MM.1S (cell line): ENCODE measurements at regions not wholly inside any gene's neighbourhood (a gene's known extent, or its start where the extent isn't known, plus 50 kb on each side); places are given as distances from the start of the nearest gene placed in this dataset.

Experiments used
- DNase-seq: peaks from one replicate; pipeline ENCODE4 v3.0.0-alpha.2; 2015
- H2AFZ ChIP-seq: fragments of 300-600 bp; sonication (generic); 2 replicates; pipeline ENCODE4 v1.6.0; 2016; ENCODE audit warnings: antibody characterized with exemption, low read length
- H3F3A ChIP-seq: fragments of 300-600 bp; sonication (generic); 2 replicates; pipeline ENCODE4 v1.6.1; 2016; ENCODE audit warnings: mild to moderate bottlenecking, antibody characterized with exemption, low read length, moderate library complexity, mixed read lengths; ENCODE audit not compliant: insufficient read depth
- H3K27ac ChIP-seq: fragments of 300-600 bp; sonication (generic); 2 replicates; pipeline ENCODE4 v1.5.1; 2016; ENCODE audit warnings: mild to moderate bottlenecking, low read length
- H3K27me3 ChIP-seq: fragments of 300-600 bp; sonication (generic); replicated peaks from 2 replicates; pipeline ENCODE4 v1.6.0; 2016; ENCODE audit warnings: low read length; ENCODE audit not compliant: insufficient read depth
- H3K36me3 ChIP-seq: fragments of 300-600 bp; sonication (generic); replicated peaks from 2 replicates; pipeline ENCODE4 v1.6.1; 2016; ENCODE audit warnings: mild to moderate bottlenecking, low read length, mixed read lengths; ENCODE audit not compliant: insufficient read depth
- H3K4me1 ChIP-seq: fragments of 300-600 bp; sonication (generic); 2 replicates; pipeline ENCODE4 v1.6.1; 2016; ENCODE audit warnings: low read length, mixed read lengths
- H3K4me2 ChIP-seq: fragments of 300-600 bp; sonication (generic); 2 replicates; pipeline ENCODE4 v1.6.0; 2016; ENCODE audit warnings: low read depth, low read length
- H3K4me3 ChIP-seq: fragments of 300-600 bp; sonication (generic); 2 replicates; pipeline ENCODE4 v1.5.1; 2016; ENCODE audit warnings: low read length, mixed read lengths
- H3K79me2 ChIP-seq: fragments of 300-600 bp; sonication (generic); 2 replicates; pipeline ENCODE4 v1.6.1; 2016; ENCODE audit warnings: mixed run types, low read length, mixed read lengths
- H3K9ac ChIP-seq: fragments of 300-600 bp; sonication (generic); 2 replicates; pipeline ENCODE4 v1.6.1; 2016; ENCODE audit warnings: low read length, mixed read lengths
- H3K9me2 ChIP-seq: fragments of 300-600 bp; sonication (generic); replicated peaks from 2 replicates; pipeline ENCODE4 v1.6.1; 2016; ENCODE audit warnings: mild to moderate bottlenecking, low read length, mixed read lengths; ENCODE audit not compliant: insufficient read depth
- H3K9me3 ChIP-seq: fragments of 300-600 bp; sonication (generic); replicated peaks from 2 replicates; pipeline ENCODE4 v1.6.1; 2016; ENCODE audit warnings: mild to moderate bottlenecking, low read length, mixed read lengths; ENCODE audit not compliant: insufficient read depth
- H4K20me1 ChIP-seq: fragments of 300-600 bp; sonication (generic); 2 replicates; pipeline ENCODE4 v1.6.1; 2016; ENCODE audit warnings: mild to moderate bottlenecking, low read length, moderate library complexity, mixed read lengths; ENCODE audit not compliant: insufficient read depth
- EZH2 ChIP-seq: fragments of 300-600 bp; sonication (generic); optimal IDR thresholded peaks from 2 replicates; pipeline ENCODE3; 2017; ENCODE audit warnings: low read depth, mild to moderate bottlenecking, antibody characterized with exemption, low read length, mixed read lengths
- EZH2phosphoT487 ChIP-seq: fragments of 300-600 bp; sonication (generic); IDR thresholded peaks from 2 replicates; pipeline ENCODE4 v1.6.1; 2018; ENCODE audit warnings: antibody characterized with exemption, low read length
- TF ChIP-seq, protein P1 (sequence below): fragments of 300-600 bp; sonication (generic); IDR thresholded peaks from 2 replicates; pipeline ENCODE4 v1.5.1; 2016; ENCODE audit warnings: antibody characterized with exemption, low read length, mixed read lengths

DNA sequence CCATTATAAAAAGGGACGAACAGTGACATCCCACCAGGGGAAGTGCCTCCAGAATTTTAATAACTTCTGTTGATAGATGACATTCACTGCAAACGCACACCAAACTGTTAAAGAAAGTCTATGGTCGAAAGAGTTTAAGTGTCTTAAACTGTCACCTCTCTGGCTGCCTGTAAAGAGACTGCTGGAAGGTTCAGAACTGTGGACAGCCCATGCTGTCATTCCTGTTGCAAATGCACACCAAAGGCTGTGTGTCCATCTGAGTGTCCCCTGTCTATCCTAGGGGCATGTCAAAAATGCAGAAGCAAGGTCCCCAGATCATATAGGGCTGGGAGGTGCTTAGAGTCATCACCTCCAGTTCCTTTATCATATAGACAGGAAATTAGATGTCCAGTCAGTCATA is 171.8 kb downstream of the CYRIA start:
- no peak overlapping the region for H3K27ac ChIP-seq
- no peak overlapping the region for H2AFZ ChIP-seq
- H3K4me1 ChIP-seq = no peaks in the 10 kb centered on the region
- H3K9me3 ChIP-seq = no peaks in the 10 kb centered on the region
- no peak for DNase-seq
- H3K4me3 ChIP-seq = no peak overlapping the region
- TF ChIP-seq, protein P1, sequence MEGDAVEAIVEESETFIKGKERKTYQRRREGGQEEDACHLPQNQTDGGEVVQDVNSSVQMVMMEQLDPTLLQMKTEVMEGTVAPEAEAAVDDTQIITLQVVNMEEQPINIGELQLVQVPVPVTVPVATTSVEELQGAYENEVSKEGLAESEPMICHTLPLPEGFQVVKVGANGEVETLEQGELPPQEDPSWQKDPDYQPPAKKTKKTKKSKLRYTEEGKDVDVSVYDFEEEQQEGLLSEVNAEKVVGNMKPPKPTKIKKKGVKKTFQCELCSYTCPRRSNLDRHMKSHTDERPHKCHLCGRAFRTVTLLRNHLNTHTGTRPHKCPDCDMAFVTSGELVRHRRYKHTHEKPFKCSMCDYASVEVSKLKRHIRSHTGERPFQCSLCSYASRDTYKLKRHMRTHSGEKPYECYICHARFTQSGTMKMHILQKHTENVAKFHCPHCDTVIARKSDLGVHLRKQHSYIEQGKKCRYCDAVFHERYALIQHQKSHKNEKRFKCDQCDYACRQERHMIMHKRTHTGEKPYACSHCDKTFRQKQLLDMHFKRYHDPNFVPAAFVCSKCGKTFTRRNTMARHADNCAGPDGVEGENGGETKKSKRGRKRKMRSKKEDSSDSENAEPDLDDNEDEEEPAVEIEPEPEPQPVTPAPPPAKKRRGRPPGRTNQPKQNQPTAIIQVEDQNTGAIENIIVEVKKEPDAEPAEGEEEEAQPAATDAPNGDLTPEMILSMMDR = no peak
- H3F3A ChIP-seq = no peaks in the 10 kb centered on the region
- no peak overlapping the region for H3K9ac ChIP-seq
- H4K20me1 ChIP-seq = no peaks in the 10 kb centered on the region
- no peaks in the 10 kb centered on the region for H3K79me2 ChIP-seq
- no peaks in the 10 kb centered on the region for H3K27me3 ChIP-seq
- H3K9me2 ChIP-seq = no peaks in the 10 kb centered on the region
- H3K36me3 ChIP-seq = no peaks in the 10 kb centered on the region
- no peak overlapping the region for H3K4me2 ChIP-seq

DNA sequence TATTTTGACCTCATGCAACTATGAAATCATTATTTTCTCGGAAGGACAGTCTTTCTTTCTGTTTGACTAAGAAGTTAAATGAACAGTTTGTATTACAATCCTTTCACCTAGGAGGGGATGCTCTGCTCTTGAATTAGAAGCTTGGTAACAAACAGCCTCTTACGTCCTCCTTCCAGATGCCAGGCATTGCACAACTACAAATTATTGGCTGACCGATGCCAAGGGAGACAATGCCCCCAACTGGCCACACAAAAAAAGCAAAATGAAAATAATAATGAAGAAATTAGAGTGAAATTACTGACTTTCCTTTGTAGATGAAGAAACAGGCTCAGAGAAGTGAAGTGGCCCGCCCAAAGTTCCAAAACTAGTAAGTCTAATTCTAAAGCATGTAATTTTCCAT is 177.9 kb downstream of the CYRIA start:
- TF ChIP-seq EZH2 = no peak
- TF ChIP-seq, protein P1 = peak; percentile 38

DNA sequence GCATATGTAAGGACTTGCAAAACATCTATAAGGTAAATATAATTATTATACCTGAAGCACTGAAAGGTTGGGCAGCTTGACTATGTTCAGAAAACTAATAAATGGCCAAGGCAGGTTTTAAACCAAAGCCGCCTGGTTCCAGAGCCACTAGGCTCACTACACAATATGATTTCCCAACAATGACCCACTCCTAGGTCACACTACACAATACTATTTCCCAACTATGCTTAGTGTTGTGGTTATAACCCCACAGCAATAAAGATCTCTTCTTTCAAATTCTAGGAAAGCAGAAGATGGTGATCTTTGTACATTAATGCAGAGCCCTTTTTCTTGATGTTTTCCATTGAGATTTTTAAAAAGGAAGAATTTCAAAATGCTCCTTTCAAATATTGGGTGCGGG is 180.4 kb downstream of the CYRIA start:
- Histone ChIP-seq H3K27me3 (no peaks in the 10 kb centered on the region), H3F3A (no peaks in the 10 kb centered on the region), H3K27ac (no peak overlapping the region), H3K36me3 (no peaks in the 10 kb centered on the region), H3K4me3 (no peak overlapping the region), H3K79me2 (no peaks in the 10 kb centered on the region), H3K9me3 (no peaks in the 10 kb centered on the region), H3K4me1 (no peaks in the 10 kb centered on the region), H3K9ac (no peak overlapping the region), H3K4me2 (no peak overlapping the region), H4K20me1 (no peaks in the 10 kb centered on the region), H2AFZ (no peak overlapping the region), H3K9me2 (no peaks in the 10 kb centered on the region)
- no peak for TF ChIP-seq EZH2
- TF ChIP-seq, protein P1 = no peak
- TF ChIP-seq EZH2phosphoT487 = no peak
- DNase-seq = no peak

More for the DNA sequence above, 177.9 kb downstream of the CYRIA start:
- DNase-seq = peak; percentile 25
- Histone ChIP-seq H3K4me1 (no peaks in the 10 kb centered on the region), H3K79me2 (no peaks in the 10 kb centered on the region), H4K20me1 (no peaks in the 10 kb centered on the region), H3K36me3 (no peaks in the 10 kb centered on the region), H3K27me3 (no peaks in the 10 kb centered on the region), H2AFZ (no peak overlapping the region), H3F3A (no peaks in the 10 kb centered on the region), H3K9ac (no peak overlapping the region), H3K27ac (no peak overlapping the region), H3K4me2 (no peak overlapping the region), H3K4me3 (no peak overlapping the region), H3K9me3 (no peaks in the 10 kb centered on the region), H3K9me2 (no peaks in the 10 kb centered on the region)

DNA sequence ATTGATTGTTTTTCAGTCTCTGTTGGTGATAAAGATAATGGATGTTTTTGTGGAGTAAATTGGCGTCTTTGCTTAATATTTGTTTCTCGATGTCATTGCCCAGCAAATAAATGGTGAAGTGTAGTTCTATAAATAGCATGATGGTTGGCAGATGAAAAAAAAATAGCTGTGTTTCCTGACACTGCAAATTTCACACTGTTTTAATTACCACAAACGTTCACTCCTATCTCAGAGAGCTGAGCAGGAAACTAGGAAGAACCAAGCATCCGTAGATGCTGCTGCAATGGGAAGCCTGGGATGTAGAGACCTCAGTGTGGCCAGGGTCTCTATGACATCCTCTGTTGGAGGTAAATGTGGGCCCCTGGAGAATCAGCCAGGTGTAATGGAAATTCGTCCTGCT is 183.2 kb downstream of the CYRIA start:
- H2AFZ ChIP-seq = no peak overlapping the region
- H3K9ac ChIP-seq = no peak overlapping the region
- H4K20me1 ChIP-seq = no peaks in the 10 kb centered on the region
- DNase-seq = no peak
- no peaks in the 10 kb centered on the region for H3K9me2 ChIP-seq
- no peak overlapping the region for H3K4me3 ChIP-seq
- no peaks in the 10 kb centered on the region for H3K9me3 ChIP-seq
- H3K4me1 ChIP-seq = no peaks in the 10 kb centered on the region
- no peaks in the 10 kb centered on the region for H3K36me3 ChIP-seq
- H3K79me2 ChIP-seq = no peaks in the 10 kb centered on the region
- no peak for TF ChIP-seq EZH2
- TF ChIP-seq EZH2phosphoT487 = no peak
- TF ChIP-seq, protein P1 = no peak
- no peak overlapping the region for H3K4me2 ChIP-seq
- no peaks in the 10 kb centered on the region for H3F3A ChIP-seq
- no peaks in the 10 kb centered on the region for H3K27me3 ChIP-seq
- no peak overlapping the region for H3K27ac ChIP-seq
